T-helper 1 cell treated with Interleukin-12 subunit alpha and Interleukin-12 subunit beta and Interleukin-4 antibody, amounts not matched to agents 30 ng/mL and 1 ng/mL, for 36 hours (primary cell): ENCODE measurements at regions not wholly inside any gene's neighbourhood (a gene's known extent, or its start where the extent isn't known, plus 50 kb on each side); places are given as distances from the start of the nearest gene placed in this dataset.
"Not testable (repeated sequence)": the region's sequence is repeated elsewhere in the genome, so short reads cannot be mapped to it uniquely, and the experiment has no call there.

Experiments used
- intact Hi-C: fragments of 100-400 bp; cut with micrococcal nuclease; formaldehyde crosslinking; loops from one replicate; pipeline ENCODE4 v1.15.1; 2024

DNA sequence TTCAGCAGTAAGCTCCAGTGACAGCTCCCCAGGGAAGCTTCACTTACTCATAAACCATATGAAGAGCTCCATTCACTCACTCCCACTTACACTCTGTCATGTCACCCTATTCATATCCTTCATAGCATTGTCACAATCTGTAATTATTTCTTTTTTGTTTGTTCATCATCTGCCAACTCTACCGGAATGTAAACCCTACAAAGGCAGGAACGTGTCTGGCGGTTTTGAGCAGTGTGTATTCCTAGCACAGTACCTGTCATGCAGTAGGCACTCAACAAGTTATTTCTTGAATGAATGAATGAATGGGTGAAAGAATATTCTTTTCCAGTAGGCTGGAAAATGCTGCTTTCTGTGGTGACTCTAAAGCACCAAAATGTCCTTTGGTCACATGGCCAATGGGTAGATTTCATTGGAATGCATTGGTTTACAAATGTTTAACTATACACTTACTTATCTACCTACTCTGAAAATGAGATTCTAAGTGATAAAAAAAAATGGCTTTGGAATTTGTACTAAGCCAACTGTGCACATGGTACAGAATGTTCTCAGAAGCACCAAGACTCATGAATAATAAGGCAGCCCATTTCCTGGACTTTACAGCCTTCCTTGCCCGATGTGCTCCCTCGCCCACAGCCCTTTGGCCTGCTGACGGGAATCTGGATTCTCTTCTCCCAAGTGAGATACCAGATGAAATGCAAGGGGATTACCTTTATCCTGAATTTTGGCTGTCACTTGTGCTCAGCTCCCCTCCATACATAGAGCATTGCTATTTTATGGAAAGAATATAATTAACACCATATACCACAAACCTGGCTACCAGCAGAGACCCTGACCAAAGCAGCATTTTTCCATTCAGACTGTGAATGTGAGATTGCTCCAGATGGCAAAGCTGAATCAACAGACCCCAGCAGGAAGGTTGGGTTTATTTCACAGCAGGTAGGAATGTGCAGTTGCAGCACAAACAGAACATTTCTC is 273.3 kb downstream of the ALDH8A1 start:
- intact Hi-C loops = no loop called here

- intact Hi-C loops = no loop called here
Measured at GRCh38 chr6:134675110-134676054, 274.5 kb downstream of the ALDH8A1 start.

GRCh38 chr6:134674562-134674961 is 275.3 kb downstream of the ALDH8A1 start:
- intact Hi-C loops = no loop called here

DNA sequence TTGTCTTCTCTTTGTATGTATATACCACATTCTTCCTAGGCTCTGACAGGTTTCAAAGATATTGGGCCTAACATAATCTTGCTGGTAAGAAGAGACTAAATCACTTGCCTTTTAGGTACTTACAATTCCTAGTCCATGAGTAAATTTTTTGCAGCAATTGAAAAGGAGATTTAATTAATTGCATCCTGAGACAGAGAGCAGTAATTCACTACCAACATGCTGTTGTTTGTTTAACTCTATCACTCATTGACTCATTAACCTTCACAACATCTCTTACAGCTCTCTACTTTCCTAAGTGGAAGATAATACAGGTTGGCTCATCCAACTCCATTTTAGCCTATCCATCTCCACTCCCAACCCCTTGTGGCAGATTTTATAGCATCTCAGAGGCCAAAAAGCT is 280.4 kb downstream of the ALDH8A1 start:
- intact Hi-C loops = no loop called here

- intact Hi-C loops = no loop called here
Measured at GRCh38 chr6:134667111-134667510, 282.8 kb downstream of the ALDH8A1 start.

- intact Hi-C loops = no loop called here
Measured at GRCh38 chr6:134666125-134666524, 283.8 kb downstream of the ALDH8A1 start.

- intact Hi-C loops = no loop called here
Measured at GRCh38 chr6:134665029-134665723, 284.7 kb downstream of the ALDH8A1 start.

GRCh38 chr6:134663800-134664535 is 285.9 kb downstream of the ALDH8A1 start:
- intact Hi-C loops = no loop called here

- intact Hi-C loops = no loop called here
Measured at GRCh38 chr6:134663356-134663755, 286.5 kb downstream of the ALDH8A1 start.

GRCh38 chr6:134662077-134662700 is 287.7 kb downstream of the ALDH8A1 start:
- intact Hi-C loops = no loop called here

DNA sequence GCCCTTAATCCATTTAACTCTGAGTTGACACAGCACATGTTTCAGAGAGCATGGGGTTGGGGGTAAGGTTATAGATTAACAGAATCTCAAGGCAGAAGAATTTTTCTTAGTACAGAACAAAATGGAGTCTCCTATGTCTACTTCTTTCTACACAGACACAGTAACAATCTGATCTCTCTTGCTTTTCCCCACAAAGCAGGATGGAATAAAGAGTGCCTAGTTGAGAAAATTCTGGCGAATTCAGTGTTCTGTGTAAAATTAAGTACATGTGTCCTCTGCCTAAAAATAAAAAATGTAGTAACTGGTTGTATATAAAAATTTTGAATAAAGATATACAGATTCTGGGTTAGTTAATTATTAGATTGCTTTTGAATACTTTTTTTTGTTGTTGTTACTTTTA is 290.0 kb downstream of the ALDH8A1 start:
- intact Hi-C loops = not testable (repeated sequence)

DNA sequence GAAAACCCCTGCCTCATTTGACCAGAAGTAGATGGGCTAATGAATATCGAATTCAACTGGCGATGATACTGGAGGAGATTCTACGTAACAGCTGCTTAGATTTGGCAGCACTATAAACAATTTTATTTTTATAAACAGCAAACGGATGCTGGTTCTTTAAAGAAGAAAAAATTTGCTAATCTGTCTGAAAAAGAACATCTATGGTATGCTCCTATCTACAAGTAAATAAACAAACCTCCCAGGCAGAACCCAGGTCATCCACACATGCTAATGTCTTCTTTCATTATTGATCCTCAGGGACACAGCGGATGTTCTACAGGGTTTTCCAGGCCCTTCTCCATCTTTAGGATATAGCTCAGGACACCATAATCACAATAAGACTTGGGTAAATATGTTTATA is 291.3 kb downstream of the ALDH8A1 start:
- intact Hi-C loops = no loop called here

- intact Hi-C loops = no loop called here
Measured at GRCh38 chr6:134657751-134658527, 292.0 kb downstream of the ALDH8A1 start.

- intact Hi-C loops = no loop called here
Measured at GRCh38 chr6:134657343-134657742, 292.6 kb downstream of the ALDH8A1 start.

- intact Hi-C loops = no loop called here
Measured at GRCh38 chr6:134654751-134655150, 295.1 kb downstream of the ALDH8A1 start.

DNA sequence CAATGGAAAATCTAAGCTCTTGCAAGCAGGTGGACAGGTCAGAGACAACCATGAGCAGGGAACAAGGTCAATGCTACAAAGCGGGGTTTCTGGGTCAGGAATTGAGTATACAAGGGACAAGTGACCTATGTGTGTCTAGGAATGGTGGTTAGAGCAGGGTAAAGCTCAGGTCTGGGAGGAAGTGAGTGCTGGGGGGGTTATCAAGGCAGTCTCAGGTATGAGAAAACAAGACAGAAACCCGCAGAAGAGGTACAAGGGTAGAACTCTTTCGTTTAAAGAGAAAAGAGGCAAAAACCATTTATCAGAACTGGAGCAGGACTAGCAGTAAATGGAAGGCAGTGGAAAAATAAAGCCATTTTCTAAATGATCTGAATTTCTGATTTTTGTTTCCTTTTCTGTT is 298.4 kb downstream of the ALDH8A1 start:
- intact Hi-C loops = no loop called here

- intact Hi-C loops = loop anchor here (10.0 kb wide), 1 partner anchor 787 kb away; no protein-coding TSS in a partner anchor
Measured at GRCh38 chr6:134647861-134648260, 302.0 kb downstream of the ALDH8A1 start.

DNA sequence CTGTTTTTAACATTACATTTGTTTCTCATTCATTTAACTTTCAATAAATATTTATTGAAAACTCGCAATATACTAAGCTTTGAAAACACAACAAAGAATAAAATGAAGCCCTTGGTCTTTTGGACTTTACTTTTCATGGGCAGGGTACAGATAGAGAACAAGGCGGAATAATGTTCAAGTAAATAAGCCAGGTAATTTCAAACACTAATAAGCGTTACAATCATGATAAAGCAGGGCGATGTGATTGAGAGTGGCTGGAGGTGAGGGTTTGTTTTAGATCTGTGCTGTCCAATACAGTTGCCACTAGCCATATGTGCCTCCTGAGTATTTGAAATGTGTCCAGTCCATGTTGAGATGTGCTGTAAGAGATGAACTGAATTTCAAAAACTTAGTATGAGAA is 307.1 kb downstream of the ALDH8A1 start:
- intact Hi-C loops = loop anchor here (10.0 kb wide), 1 partner anchor 792 kb away; no protein-coding TSS in a partner anchor

DNA sequence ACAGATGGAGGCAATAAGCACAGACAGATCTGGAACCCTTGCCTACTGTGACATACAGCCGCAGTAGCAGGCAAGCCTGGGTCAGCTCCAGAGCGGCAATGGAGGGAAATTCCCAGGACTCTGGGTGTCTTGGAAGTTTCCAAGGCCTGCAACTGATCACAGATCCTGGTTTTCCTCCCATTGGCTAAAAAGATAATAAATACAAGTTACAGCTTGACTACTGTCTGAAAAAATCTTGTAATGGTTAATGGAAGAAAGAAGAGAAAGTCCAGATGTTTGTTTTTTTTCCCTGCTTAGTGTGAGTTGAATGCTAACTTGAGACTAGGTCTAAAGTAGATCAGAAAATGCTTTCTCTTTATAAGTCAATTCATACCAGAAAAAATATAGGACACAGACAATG is 307.6 kb downstream of the ALDH8A1 start:
- intact Hi-C loops = loop anchor here (10.0 kb wide), 1 partner anchor 793 kb away; no protein-coding TSS in a partner anchor
